ENCODE measurements at regions not wholly inside any gene's neighbourhood (a gene's known extent, or its start where the extent isn't known, plus 50 kb on each side); places are given as distances from the start of the nearest gene placed in this dataset.

GRCh38 chr20:60628749-60629148 is 623.3 kb upstream of the CDH4 start:
- intact Hi-C loops (cut with micrococcal nuclease) = no loop called here
- ATAC-seq (no peak), DNase-seq (no peak)
- H3K36me3 Mint-ChIP-seq (ENCODE audit: low read depth) = no peaks in the 10 kb centered on the region
- no peaks in the 10 kb centered on the region for H3K9me3 Mint-ChIP-seq
- H3K27ac Mint-ChIP-seq = no peak overlapping the region
- ChIA-PET CTCF (no interaction called here), POLR2A (no interaction called here)
- no peak for TF ChIP-seq CTCF (IDR thresholded peaks at IDR 0.05)
- no peak overlapping the region for H3K4me3 Mint-ChIP-seq
- no peaks in the 10 kb centered on the region for H3K4me1 Mint-ChIP-seq (ENCODE audit: low read depth)
- no peaks in the 10 kb centered on the region for H3K27me3 Mint-ChIP-seq

- no peak for DNase-seq
- intact Hi-C loops (cut with micrococcal nuclease) = no loop called here
- Mint-ChIP-seq H3K36me3 (ENCODE audit: low read depth) (no peaks in the 10 kb centered on the region), H3K9me3 (no peaks in the 10 kb centered on the region), H3K4me1 (ENCODE audit: low read depth) (no peaks in the 10 kb centered on the region), H3K27me3 (no peaks in the 10 kb centered on the region), H3K27ac (no peak overlapping the region), H3K4me3 (no peak overlapping the region)
- no peak for ATAC-seq
- ChIA-PET POLR2A (no interaction called here), CTCF (no interaction called here)
- no peak for TF ChIP-seq CTCF (IDR thresholded peaks at IDR 0.05)
Measured at GRCh38 chr20:60629206-60629605, 622.9 kb upstream of the CDH4 start.

GRCh38 chr20:60630609-60631008 is 621.5 kb upstream of the CDH4 start:
- intact Hi-C loops (cut with micrococcal nuclease) = no loop called here
- no peak overlapping the region for H3K27ac Mint-ChIP-seq
- no peak overlapping the region for H3K4me3 Mint-ChIP-seq
- TF ChIP-seq CTCF (IDR thresholded peaks at IDR 0.05) = no peak
- H3K36me3 Mint-ChIP-seq (ENCODE audit: low read depth) = no peaks in the 10 kb centered on the region
- no peak for ATAC-seq
- CTCF ChIA-PET = no interaction called here
- H3K9me3 Mint-ChIP-seq = no peaks in the 10 kb centered on the region
- no peaks in the 10 kb centered on the region for H3K4me1 Mint-ChIP-seq (ENCODE audit: low read depth)
- no peak for DNase-seq
- H3K27me3 Mint-ChIP-seq = no peaks in the 10 kb centered on the region
- POLR2A ChIA-PET = no interaction called here

- ATAC-seq (no peak), DNase-seq (no peak)
- H3K4me3 Mint-ChIP-seq = no peak overlapping the region
- POLR2A ChIA-PET = no interaction called here
- intact Hi-C loops (cut with micrococcal nuclease) = no loop called here
- CTCF ChIA-PET = no interaction called here
- TF ChIP-seq CTCF (IDR thresholded peaks at IDR 0.05) = no peak
- H3K27me3 Mint-ChIP-seq = no peaks in the 10 kb centered on the region
- H3K36me3 Mint-ChIP-seq (ENCODE audit: low read depth) = no peaks in the 10 kb centered on the region
- no peak overlapping the region for H3K27ac Mint-ChIP-seq
- H3K4me1 Mint-ChIP-seq (ENCODE audit: low read depth) = no peaks in the 10 kb centered on the region
- no peaks in the 10 kb centered on the region for H3K9me3 Mint-ChIP-seq
Measured at GRCh38 chr20:60631585-60632287, 620.3 kb upstream of the CDH4 start.

GRCh38 chr20:60632391-60633262 is 619.4 kb upstream of the CDH4 start:
- intact Hi-C loops (cut with micrococcal nuclease) = no loop called here
- H3K4me1 Mint-ChIP-seq (ENCODE audit: low read depth) = no peaks in the 10 kb centered on the region
- no peak overlapping the region for H3K27ac Mint-ChIP-seq
- H3K36me3 Mint-ChIP-seq (ENCODE audit: low read depth) = no peaks in the 10 kb centered on the region
- H3K27me3 Mint-ChIP-seq = no peaks in the 10 kb centered on the region
- TF ChIP-seq CTCF (IDR thresholded peaks at IDR 0.05) = no peak
- ATAC-seq (no peak), DNase-seq (no peak)
- ChIA-PET CTCF (no interaction called here), POLR2A (no interaction called here)
- no peaks in the 10 kb centered on the region for H3K9me3 Mint-ChIP-seq
- no peak overlapping the region for H3K4me3 Mint-ChIP-seq

Data from activated CD8-positive, alpha-beta T cell treated with anti-CD3 and anti-CD28 coated beads for 36 hours (primary cell).